ENCODE measurements at regions not wholly inside any gene's neighbourhood (a gene's known extent, or its start where the extent isn't known, plus 50 kb on each side); places are given as distances from the start of the nearest gene placed in this dataset.

- dilution Hi-C loops (cut with MboI; ENCODE audit: extremely low pct_ligation_motif_present, low sequenced_read_pairs): no loop called here
These were observed 88.1 kb upstream of the DHRS4 start for GRCh38 chr14:23865502-23865901.

DNA sequence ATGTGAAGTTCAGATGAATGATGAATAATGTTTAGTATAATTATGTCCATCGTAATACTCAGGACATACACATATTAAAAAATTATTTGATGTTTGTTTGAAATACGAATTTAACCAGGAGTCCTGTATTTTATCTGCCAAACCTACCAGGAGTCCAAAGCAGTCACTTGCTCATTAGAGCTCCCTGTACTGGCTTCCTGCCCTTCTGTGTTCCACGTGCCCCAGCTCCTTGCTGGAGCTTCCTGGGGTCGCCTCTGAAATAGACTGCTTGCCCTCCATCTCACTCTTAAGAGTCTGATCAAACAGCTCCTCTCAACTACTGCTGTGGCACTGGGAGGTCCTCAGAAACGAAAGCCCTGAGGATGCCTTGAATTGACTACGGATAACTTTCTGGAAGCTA lies 87.3 kb upstream of the DHRS4 start:
- FAIRE-seq: no peak
- Histone ChIP-seq H3K36me3 (ENCODE audit: control insufficient read depth in 2 of 2, extremely low read depth in 1 of 2, insufficient read depth in 2 of 2, low read length in 2 of 2) (no peaks in the 10 kb centered on the region), H3K4me2 (ENCODE audit: control insufficient read depth, extremely low read depth, insufficient read depth, low read depth, low read length) (no peak overlapping the region), H3K27ac (ENCODE audit: control insufficient read depth, insufficient read depth, low read length) (no peak overlapping the region), H3K79me2 (ENCODE audit: control insufficient read depth, insufficient read depth, low read length) (no peaks in the 10 kb centered on the region), H4K20me1 (ENCODE audit: control insufficient read depth, extremely low read depth, insufficient read depth, low read length) (no peaks in the 10 kb centered on the region), H3K4me3 (ENCODE audit: control insufficient read depth in 2 of 3, extremely low read depth in 1 of 3, insufficient read depth in 2 of 3, low read depth in 1 of 3, low read length in 3 of 3) (no peak overlapping the region), H3K9ac (ENCODE audit: control insufficient read depth, extremely low read depth, insufficient read depth, low read length) (no peak overlapping the region), H3K27me3 (ENCODE audit: control insufficient read depth, extremely low read depth, insufficient read depth, low read length) (no peaks in the 10 kb centered on the region), H2AFZ (ENCODE audit: control insufficient read depth, low read length) (no peak overlapping the region), H3K4me1 (ENCODE audit: control insufficient read depth, extremely low read depth, insufficient read depth, low read length) (no peaks in the 10 kb centered on the region), H3K9me3 (ENCODE audit: control insufficient read depth, low read depth, low read length) (no peaks in the 10 kb centered on the region), H3K9me1 (ENCODE audit: control insufficient read depth, extremely low read depth, insufficient read depth, low read length) (no peaks in the 10 kb centered on the region)
- TF ChIP-seq CTCF (optimal IDR thresholded peaks at IDR 0.05 in 1 of 3, IDR thresholded peaks at IDR 0.05 in 1 of 3, conservative IDR thresholded peaks at IDR 0.05 in 1 of 3; ENCODE audit: extremely low read depth in 1 of 3, insufficient read depth in 2 of 3, low read length in 3 of 3) (no peak), EZH2 (IDR thresholded peaks at IDR 0.05; ENCODE audit: low read length) (no peak)
- dilution Hi-C loops (cut with MboI; ENCODE audit: extremely low pct_ligation_motif_present, low sequenced_read_pairs): no loop called here
- no peak for DNase-seq (ENCODE audit: low read depth, low spot score)

More at GRCh38 chr14:23865502-23865901, 88.1 kb upstream of the DHRS4 start:
- no peak overlapping the region for H2AFZ ChIP-seq (ENCODE audit: control insufficient read depth, low read length)
- H3K27ac ChIP-seq (ENCODE audit: control insufficient read depth, insufficient read depth, low read length): no peak overlapping the region
- H3K9me1 ChIP-seq (ENCODE audit: control insufficient read depth, extremely low read depth, insufficient read depth, low read length): no peaks in the 10 kb centered on the region
- no peaks in the 10 kb centered on the region for H3K27me3 ChIP-seq (ENCODE audit: control insufficient read depth, extremely low read depth, insufficient read depth, low read length)
- no peaks in the 10 kb centered on the region for H3K36me3 ChIP-seq (ENCODE audit: control insufficient read depth in 2 of 2, extremely low read depth in 1 of 2, insufficient read depth in 2 of 2, low read length in 2 of 2)
- H3K4me2 ChIP-seq (ENCODE audit: control insufficient read depth, extremely low read depth, insufficient read depth, low read depth, low read length): no peak overlapping the region
- no peak for TF ChIP-seq EZH2 (IDR thresholded peaks at IDR 0.05; ENCODE audit: low read length)
- no peak for TF ChIP-seq CTCF (optimal IDR thresholded peaks at IDR 0.05 in 1 of 3, IDR thresholded peaks at IDR 0.05 in 1 of 3, conservative IDR thresholded peaks at IDR 0.05 in 1 of 3; ENCODE audit: extremely low read depth in 1 of 3, insufficient read depth in 2 of 3, low read length in 3 of 3)
- no peaks in the 10 kb centered on the region for H3K4me1 ChIP-seq (ENCODE audit: control insufficient read depth, extremely low read depth, insufficient read depth, low read length)
- no peak overlapping the region for H3K9ac ChIP-seq (ENCODE audit: control insufficient read depth, extremely low read depth, insufficient read depth, low read length)
- no peak overlapping the region for H3K4me3 ChIP-seq (ENCODE audit: control insufficient read depth in 2 of 3, extremely low read depth in 1 of 3, insufficient read depth in 2 of 3, low read depth in 1 of 3, low read length in 3 of 3)
- no peaks in the 10 kb centered on the region for H4K20me1 ChIP-seq (ENCODE audit: control insufficient read depth, extremely low read depth, insufficient read depth, low read length)
- no peaks in the 10 kb centered on the region for H3K9me3 ChIP-seq (ENCODE audit: control insufficient read depth, low read depth, low read length)
- no peaks in the 10 kb centered on the region for H3K79me2 ChIP-seq (ENCODE audit: control insufficient read depth, insufficient read depth, low read length)
- FAIRE-seq (no peak), DNase-seq (ENCODE audit: low read depth, low spot score) (no peak)
